ENCODE measurements at regions not wholly inside any gene's neighbourhood (a gene's known extent, or its start where the extent isn't known, plus 50 kb on each side); places are given as distances from the start of the nearest gene placed in this dataset.

DNA sequence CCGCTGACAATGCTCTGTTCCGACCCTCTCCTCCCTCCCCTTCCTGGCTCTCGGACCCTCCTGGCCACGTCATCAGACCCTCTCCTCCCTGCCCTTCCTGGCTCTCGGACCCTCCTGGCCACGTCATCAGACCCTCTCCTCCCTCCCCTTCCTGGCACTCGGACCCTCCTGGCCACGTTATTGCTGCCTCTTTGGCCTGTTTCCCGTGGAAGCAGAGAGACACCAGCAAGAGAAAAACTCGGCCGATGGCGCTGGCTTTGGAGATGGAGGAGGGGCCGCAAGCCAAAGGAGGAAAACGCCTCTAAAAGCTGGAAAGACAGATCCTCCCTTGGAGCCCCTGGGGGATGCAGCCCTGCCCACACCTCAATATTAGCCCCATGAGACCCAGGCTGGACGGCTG, 463.3 kb downstream of the BRD1 start:
- DNase-seq (ENCODE audit: extremely low read depth, low read depth) = no peak
- TF ChIP-seq, protein P1, sequence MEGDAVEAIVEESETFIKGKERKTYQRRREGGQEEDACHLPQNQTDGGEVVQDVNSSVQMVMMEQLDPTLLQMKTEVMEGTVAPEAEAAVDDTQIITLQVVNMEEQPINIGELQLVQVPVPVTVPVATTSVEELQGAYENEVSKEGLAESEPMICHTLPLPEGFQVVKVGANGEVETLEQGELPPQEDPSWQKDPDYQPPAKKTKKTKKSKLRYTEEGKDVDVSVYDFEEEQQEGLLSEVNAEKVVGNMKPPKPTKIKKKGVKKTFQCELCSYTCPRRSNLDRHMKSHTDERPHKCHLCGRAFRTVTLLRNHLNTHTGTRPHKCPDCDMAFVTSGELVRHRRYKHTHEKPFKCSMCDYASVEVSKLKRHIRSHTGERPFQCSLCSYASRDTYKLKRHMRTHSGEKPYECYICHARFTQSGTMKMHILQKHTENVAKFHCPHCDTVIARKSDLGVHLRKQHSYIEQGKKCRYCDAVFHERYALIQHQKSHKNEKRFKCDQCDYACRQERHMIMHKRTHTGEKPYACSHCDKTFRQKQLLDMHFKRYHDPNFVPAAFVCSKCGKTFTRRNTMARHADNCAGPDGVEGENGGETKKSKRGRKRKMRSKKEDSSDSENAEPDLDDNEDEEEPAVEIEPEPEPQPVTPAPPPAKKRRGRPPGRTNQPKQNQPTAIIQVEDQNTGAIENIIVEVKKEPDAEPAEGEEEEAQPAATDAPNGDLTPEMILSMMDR (IDR thresholded peaks at IDR 0.05; ENCODE audit: low read depth, low read length) = no peak

DNA sequence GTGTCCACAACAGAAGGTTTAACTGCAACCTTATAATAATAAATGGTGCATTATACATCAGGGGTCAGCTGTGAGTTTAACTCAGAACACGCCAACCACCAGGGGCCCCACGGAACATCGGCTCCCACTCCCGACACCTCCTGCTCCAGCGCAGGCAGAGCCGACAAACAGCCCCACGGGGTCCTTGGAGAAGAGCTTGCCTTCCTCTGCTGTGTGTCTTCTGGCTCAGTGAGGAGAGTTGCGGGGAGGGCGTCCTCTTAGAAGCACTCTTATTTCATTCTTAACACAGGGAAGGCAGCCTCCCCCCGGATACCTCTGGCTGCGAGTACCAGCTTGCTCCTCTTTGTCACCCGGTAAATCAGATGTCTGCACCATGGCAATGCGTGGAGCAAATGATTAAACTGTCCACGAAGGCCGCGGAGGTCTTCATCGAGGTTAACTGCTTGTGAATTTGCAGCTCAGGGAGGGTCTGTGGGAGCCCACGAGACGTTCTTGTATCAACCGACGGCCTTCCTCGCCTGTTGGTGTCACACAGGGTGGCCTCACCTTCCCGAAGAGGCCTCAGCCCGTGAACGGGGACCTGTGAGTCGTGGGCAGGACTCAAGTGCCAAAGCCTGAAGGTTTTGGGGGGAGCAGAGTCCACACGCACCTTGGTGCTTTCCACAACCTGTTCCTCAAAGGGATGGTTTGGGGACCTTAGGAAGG, 464.0 kb downstream of the BRD1 start:
- no peak for DNase-seq (ENCODE audit: extremely low read depth, low read depth)
- TF ChIP-seq, protein P1 (IDR thresholded peaks at IDR 0.05; ENCODE audit: low read depth, low read length) = no peak

DNA sequence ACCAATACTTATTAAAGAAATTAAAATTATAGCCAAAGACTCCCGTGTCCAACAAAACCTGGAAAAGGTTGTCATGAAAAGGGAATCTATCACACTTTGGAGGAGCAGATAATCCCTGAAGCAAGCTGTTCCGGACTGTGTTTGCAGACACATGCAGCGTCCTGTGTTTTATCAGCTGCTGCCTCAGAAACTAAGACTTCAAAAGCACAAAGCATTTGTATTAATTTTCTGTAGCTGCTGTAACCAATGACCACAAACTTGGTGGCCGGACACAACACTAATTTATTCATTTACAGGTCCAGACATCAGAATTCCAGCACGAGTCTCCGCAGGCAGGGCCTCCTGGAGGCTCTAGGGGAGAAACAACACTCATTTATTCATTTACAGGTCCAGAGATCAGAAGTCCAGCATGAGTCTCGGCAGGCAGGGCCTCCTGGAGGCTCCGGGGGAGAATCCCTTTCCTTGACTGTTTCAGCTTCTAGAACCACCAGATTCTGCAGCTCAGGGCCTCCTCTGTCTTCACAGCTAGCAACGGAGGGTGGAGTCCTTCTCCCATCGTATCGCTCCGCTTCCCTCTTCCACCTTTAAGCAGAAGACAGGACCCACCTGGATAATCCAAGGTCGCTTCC, 465.3 kb downstream of the BRD1 start:
- DNase-seq (ENCODE audit: extremely low read depth, low read depth) = no peak
- TF ChIP-seq, protein P1 (IDR thresholded peaks at IDR 0.05; ENCODE audit: low read depth, low read length) = no peak

DNA sequence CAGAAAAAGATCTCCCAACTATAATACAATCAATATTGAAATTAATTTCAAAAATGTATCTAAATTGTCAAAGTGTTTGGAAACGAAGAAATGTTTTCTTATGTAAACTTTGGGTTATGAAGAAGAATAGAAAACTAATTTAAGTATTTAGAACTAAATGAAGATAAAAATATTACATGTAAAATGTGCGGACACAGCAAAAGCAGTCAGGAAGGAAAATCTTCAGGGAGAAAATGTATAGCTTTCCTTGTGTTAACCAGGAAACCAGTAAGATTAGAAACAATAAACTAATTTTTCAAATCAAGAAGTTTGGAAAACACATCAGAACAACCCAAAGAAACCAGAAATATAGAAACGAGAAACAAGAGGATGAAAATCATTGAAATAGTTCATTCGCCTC, 466.5 kb downstream of the BRD1 start:
- DNase-seq (ENCODE audit: extremely low read depth, low read depth) = no peak
- TF ChIP-seq, protein P1 (IDR thresholded peaks at IDR 0.05; ENCODE audit: low read depth, low read length) = no peak

DNA sequence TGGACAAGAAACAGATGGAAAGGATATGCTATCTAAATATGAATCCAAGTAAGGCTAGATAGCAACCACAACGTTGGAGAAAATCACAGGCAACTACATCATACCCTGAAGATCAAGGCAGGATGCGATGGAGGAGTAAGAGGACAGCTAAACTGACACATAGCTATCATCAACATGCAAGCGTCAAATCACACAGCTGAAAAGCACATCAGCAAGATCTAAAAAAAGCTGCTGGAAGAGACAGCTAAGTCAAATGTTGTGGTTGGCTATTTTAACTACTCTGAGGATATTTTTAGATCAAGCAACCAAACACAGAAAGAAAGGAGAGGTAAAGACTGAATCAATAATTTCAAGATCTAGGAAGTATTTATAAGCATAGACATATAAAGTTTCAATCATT, 466.9 kb downstream of the BRD1 start:
- TF ChIP-seq, protein P1 (IDR thresholded peaks at IDR 0.05; ENCODE audit: low read depth, low read length) = no peak
- no peak for DNase-seq (ENCODE audit: extremely low read depth, low read depth)

DNA sequence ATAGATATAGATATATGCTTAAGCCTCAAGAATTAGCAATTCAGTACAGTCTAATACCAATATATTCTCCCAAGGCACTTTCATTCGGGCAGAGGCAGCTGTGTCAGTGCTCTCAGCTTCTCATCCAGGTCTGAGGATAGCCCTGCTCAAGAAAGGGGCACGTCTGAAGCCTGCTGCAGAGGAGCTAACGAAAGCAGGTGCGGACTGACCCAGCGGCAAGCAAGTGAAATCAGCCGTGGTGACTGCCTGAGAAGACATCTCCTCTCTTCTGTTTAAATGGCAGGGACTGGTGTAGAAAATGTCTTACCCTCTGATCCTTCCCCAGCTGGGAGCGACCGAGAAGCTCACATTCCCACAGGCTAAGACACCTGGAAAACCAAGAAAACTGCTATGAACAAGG, 468.6 kb downstream of the BRD1 start:
- TF ChIP-seq, protein P1 (IDR thresholded peaks at IDR 0.05; ENCODE audit: low read depth, low read length) = no peak

DNA sequence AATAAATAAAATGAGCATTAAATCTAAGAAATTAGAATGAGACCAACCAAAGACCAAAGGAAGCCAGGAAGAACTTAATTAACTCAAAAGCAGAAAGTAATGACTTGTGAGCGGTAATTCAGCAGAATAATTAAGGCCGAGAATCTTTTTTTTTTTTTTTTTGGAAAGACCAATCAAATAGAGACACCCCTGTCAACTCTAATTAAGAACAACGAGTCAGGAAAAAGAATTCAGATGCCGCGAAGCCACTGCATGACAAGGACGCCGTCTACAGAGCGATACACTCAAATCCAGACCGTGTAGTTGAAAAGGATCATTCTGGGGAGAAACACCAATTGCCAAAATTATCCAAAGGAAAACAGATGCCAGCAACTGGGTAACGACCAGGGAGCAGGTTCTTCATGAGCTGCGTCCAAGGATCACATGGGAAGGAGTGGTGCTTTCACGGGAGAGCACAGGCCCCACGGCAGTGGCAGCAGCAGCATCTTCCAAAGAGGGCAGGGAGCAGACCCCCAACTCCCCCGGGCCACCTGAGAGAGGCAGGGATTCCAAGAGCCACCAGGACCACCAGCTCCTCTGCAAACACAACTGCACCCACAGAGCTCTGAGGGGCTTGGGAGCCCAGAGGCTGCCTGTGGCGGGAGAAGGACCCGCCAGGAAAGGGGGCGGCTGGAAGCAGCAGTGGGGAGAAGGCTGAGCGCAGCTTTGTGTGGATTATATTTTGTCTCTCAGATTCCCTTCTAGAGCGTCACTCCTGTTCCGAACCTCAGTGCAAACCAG, 469.8 kb downstream of the BRD1 start:
- no peak for DNase-seq (ENCODE audit: extremely low read depth, low read depth)
- TF ChIP-seq, protein P1 (IDR thresholded peaks at IDR 0.05; ENCODE audit: low read depth, low read length) = no peak

More for the DNA sequence above, 468.6 kb downstream of the BRD1 start:
- DNase-seq (ENCODE audit: extremely low read depth, low read depth) = no peak
